GM23248 (cell line): ENCODE measurements at regions not wholly inside any gene's neighbourhood (a gene's known extent, or its start where the extent isn't known, plus 50 kb on each side); places are given as distances from the start of the nearest gene placed in this dataset.

Experiments used
- EZH2 ChIP-seq: fragments of 200-600 bp; sonication (generic); IDR thresholded peaks from 2 replicates; pipeline ENCODE4 v1.6.1; 2018; ENCODE audit warnings: antibody characterized with exemption, mild to moderate bottlenecking; ENCODE audit not compliant: insufficient read depth, poor library complexity, severe bottlenecking
- EZH2phosphoT487 ChIP-seq: fragments of 200-600 bp; sonication (generic); IDR thresholded peaks from 2 replicates; pipeline ENCODE4 v1.6.1; 2018; ENCODE audit warnings: antibody characterized with exemption, moderate library complexity, mild to moderate bottlenecking, low read depth; ENCODE audit not compliant: insufficient read depth

DNA sequence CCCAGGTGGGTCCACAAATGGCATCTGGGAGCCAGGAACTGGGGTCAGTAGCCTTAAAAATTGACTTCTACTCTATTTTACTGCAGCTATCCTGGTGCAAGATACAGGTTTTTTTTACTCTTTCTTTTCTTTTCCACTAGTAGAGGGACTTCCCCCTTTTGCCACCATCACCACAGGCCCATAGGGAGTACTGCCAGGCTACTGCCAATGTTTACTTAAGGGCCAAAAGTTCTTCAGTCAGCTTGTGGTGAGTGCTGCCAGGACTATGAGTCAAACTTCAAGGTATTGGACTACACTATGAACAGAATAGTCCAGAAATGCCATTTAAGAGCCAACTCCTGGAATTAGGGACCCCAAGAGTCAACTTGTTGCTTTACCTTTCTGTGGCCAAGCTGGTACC, 94.7 kb downstream of the EDA2R start:
- no peak for TF ChIP-seq EZH2
- no peak for TF ChIP-seq EZH2phosphoT487
